HEK293 (cell line): ENCODE measurements at regions not wholly inside any gene's neighbourhood (a gene's known extent, or its start where the extent isn't known, plus 50 kb on each side); places are given as distances from the start of the nearest gene placed in this dataset.

Experiments
- CTCF ChIA-PET: fragments of 350-600 bp; formaldehyde crosslinking; extraction: SDS; loops from one replicate; lab custom pipeline; 2021; ENCODE audit warnings: antibody characterized with exemption; lab: Yijun Ruan, JAX
- POLR2A ChIA-PET: fragments of 300-600 bp; formaldehyde crosslinking; extraction: SDS; loops from one replicate; lab custom pipeline; 2020; ENCODE audit warnings: antibody characterized with exemption, inconsistent platforms; lab: Yijun Ruan, JAX
- H3K27ac ChIP-seq: fragments of 200-500 bp; sonication (Bioruptor generic); 2 replicates; pipeline ENCODE4 v1.5.1; 2014; ENCODE audit warnings: low read depth, low read length, control low read depth, inconsistent platforms; ENCODE audit errors: extremely low read depth
- H3K36me3 ChIP-seq, 2 experiments: fragments of 200-500 bp in 1 of 2; sonication (Bioruptor generic) in 1 of 2; 1 replicate in 1 of 2; 2 replicates in 1 of 2; pipeline ENCODE4 v1.5.1; 2014 to 2017; ENCODE audit warnings: inconsistent platforms in 2 of 2, low read length in 2 of 2; ENCODE audit not compliant: control insufficient read depth in 2 of 2, insufficient read depth in 1 of 2
- H3K4me1 ChIP-seq: fragments of 200-500 bp; sonication (Bioruptor generic); 2 replicates; pipeline ENCODE4 v1.5.1; 2014; ENCODE audit warnings: mild to moderate bottlenecking, low read length, inconsistent platforms; ENCODE audit not compliant: control insufficient read depth, insufficient read depth
- H3K4me3 ChIP-seq: 2 replicates; pipeline ENCODE4 v1.5.1; 2011; ENCODE audit warnings: low read depth, mild to moderate bottlenecking, control low read depth, low read length, moderate library complexity
- H3K9me3 ChIP-seq: fragments of 200-500 bp; sonication (Bioruptor generic); 2 replicates; pipeline ENCODE4 v1.5.1; 2014; ENCODE audit warnings: low read depth, low read length, inconsistent platforms; ENCODE audit not compliant: control insufficient read depth, insufficient read depth
- GLI2 ChIP-seq: fragments of 450-650 bp; formaldehyde crosslinking; IDR thresholded peaks from 2 replicates; pipeline ENCODE4; 2017; ENCODE audit warnings: missing biosample characterization, missing genetic modification characterization, low read depth, borderline replicate concordance
- IKZF3 ChIP-seq: fragments of 450-650 bp; IDR thresholded peaks from 2 replicates; pipeline ENCODE4 v1.5.0; 2018; ENCODE audit warnings: missing biosample characterization, mild to moderate bottlenecking, missing genetic modification characterization, moderate library complexity
- KLF1 ChIP-seq: fragments of 450-650 bp; formaldehyde crosslinking; IDR thresholded peaks from 2 replicates; pipeline ENCODE4 v1.5.1; 2016; ENCODE audit warnings: missing biosample characterization, missing genetic modification characterization
- SCRT2 ChIP-seq: fragments of 450-650 bp; formaldehyde crosslinking; IDR thresholded peaks from 2 replicates; pipeline ENCODE4 v1.5.1; 2016; ENCODE audit warnings: missing biosample characterization, missing genetic modification characterization
- SP3 ChIP-seq: fragments of 450-650 bp; formaldehyde crosslinking; IDR thresholded peaks from 2 replicates; pipeline ENCODE4 v1.5.1; 2016; ENCODE audit warnings: missing biosample characterization, missing genetic modification characterization
- ZIC2 ChIP-seq: fragments of 450-650 bp; formaldehyde crosslinking; IDR thresholded peaks from 2 replicates; pipeline ENCODE4 v1.5.1; 2016; ENCODE audit warnings: missing biosample characterization, missing genetic modification characterization
- ZNF121 ChIP-seq: fragments of 450-650 bp; formaldehyde crosslinking; IDR thresholded peaks from 2 replicates; pipeline ENCODE4 v1.5.1; 2016; ENCODE audit warnings: missing biosample characterization, missing genetic modification characterization
- ZNF157 ChIP-seq: fragments of 450-650 bp; formaldehyde crosslinking; IDR thresholded peaks from 2 replicates; pipeline ENCODE4 v1.5.1; 2016; ENCODE audit warnings: missing biosample characterization, missing genetic modification characterization
- ZNF2 ChIP-seq: fragments of 450-650 bp; formaldehyde crosslinking; IDR thresholded peaks from 2 replicates; pipeline ENCODE4 v1.5.1; 2016; ENCODE audit warnings: missing biosample characterization, missing genetic modification characterization
- ZNF266 ChIP-seq: fragments of 450-650 bp; formaldehyde crosslinking; IDR thresholded peaks from 2 replicates; pipeline ENCODE4 v1.5.1; 2016; ENCODE audit warnings: missing biosample characterization, missing genetic modification characterization, low read depth
- ZNF292 ChIP-seq: fragments of 450-650 bp; formaldehyde crosslinking; IDR thresholded peaks from 2 replicates; pipeline ENCODE4 v1.5.1; 2016; ENCODE audit warnings: low read depth, missing biosample characterization, missing genetic modification characterization, borderline replicate concordance
- ZNF335 ChIP-seq: fragments of 450-650 bp; formaldehyde crosslinking; conservative IDR thresholded peaks from 2 replicates; pipeline ENCODE4 v1.5.1; 2016; ENCODE audit warnings: missing biosample characterization, missing genetic modification characterization
- ZNF600 ChIP-seq: fragments of 450-650 bp; formaldehyde crosslinking; IDR thresholded peaks from 2 replicates; pipeline ENCODE4 v1.5.1; 2016; ENCODE audit warnings: missing biosample characterization, missing genetic modification characterization
- TF ChIP-seq, protein P1 (sequence below): fragments of 450-650 bp; formaldehyde crosslinking; IDR thresholded peaks from 2 replicates; pipeline ENCODE4 v1.5.1; 2016; ENCODE audit warnings: missing biosample characterization, missing genetic modification characterization
- TF ChIP-seq, protein P2 (sequence below): fragments of 450-650 bp; formaldehyde crosslinking; IDR thresholded peaks from 2 replicates; pipeline ENCODE4 v1.5.1; 2016; ENCODE audit warnings: missing biosample characterization, missing genetic modification characterization, borderline replicate concordance
- TF ChIP-seq, protein P3 (sequence below): fragments of 450-650 bp; formaldehyde crosslinking; IDR thresholded peaks from 2 replicates; pipeline ENCODE4 v1.5.1; 2016; ENCODE audit warnings: missing biosample characterization, missing genetic modification characterization

DNA sequence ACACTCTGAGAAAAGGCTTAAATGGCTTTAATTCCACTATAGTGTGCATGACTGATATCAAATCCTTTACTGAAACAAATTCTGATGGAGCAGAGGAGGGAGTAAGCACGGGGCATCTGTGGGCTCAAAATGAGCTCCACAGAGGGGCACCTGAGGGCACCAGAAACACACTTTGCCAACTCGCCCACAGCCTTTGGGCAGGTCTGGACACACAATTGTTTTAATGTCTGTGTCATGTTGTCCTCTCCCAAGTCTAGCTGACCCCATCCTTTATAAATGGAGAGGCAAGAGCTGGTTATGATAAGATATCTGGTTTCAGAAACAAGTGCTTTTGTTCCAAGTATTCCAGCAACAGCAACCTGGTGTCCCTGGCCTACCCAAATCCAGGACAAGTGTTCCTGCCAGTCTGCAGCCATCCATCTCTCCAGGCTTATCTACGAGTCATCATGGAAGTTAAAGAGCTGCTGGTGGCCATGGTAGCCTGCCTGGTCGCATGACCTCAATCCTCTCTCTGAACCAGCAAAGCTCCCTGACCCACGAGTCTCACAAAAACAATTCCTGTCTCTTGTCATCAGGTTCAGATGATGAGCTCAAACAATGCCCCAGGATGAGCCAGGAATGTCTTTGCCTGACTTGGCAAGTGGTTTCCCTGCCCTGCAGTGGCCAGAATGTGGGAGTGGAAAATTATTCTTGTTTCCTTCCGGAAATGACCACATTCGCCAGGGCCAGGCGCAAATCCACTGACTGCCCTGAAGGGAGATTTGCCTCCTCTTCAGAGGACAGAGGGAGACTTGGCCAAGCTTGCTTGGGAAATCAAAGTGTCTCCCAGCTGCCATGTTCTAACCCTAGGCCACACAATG is 64.4 kb upstream of the TPM1 start (continued):
- TF ChIP-seq ZNF600 (tag by site-specific recombination) (no peak), ZNF335 (tag by site-specific recombination) (no peak), ZNF157 (no peak), KLF1 (tag by site-specific recombination) (no peak), ZNF2 (no peak)
- TF ChIP-seq, all 188 proteins: peak for 0

DNA sequence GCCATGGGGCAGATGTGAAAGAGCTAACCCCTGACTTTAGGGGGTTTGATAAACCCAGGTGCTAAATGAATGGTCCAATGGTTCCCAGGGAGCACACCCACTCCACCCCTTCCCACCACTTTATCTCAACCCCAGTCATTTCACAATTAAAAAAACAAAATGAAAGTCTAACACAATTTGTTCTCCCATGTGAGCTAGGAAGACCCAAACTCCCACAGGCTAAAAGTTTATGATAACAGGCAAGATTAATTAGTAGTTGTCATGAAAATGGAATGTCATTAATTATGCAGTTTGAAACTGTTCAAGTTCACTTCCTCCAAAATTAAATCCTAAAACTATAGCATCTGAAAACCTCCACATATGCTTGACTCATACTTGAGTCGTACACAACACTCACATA is 63.3 kb upstream of the TPM1 start:
- CTCF ChIA-PET: no interaction called here
- no peak overlapping the region for H3K4me3 ChIP-seq
- TF ChIP-seq SP3 (tag by site-specific recombination): no peak
- TF ChIP-seq ZIC2 (tag by site-specific recombination): no peak
- no peak for TF ChIP-seq SCRT2
- TF ChIP-seq ZNF266 (tag by site-specific recombination): no peak
- no peak for TF ChIP-seq ZNF292 (tag by site-specific recombination)
- TF ChIP-seq, protein P1, sequence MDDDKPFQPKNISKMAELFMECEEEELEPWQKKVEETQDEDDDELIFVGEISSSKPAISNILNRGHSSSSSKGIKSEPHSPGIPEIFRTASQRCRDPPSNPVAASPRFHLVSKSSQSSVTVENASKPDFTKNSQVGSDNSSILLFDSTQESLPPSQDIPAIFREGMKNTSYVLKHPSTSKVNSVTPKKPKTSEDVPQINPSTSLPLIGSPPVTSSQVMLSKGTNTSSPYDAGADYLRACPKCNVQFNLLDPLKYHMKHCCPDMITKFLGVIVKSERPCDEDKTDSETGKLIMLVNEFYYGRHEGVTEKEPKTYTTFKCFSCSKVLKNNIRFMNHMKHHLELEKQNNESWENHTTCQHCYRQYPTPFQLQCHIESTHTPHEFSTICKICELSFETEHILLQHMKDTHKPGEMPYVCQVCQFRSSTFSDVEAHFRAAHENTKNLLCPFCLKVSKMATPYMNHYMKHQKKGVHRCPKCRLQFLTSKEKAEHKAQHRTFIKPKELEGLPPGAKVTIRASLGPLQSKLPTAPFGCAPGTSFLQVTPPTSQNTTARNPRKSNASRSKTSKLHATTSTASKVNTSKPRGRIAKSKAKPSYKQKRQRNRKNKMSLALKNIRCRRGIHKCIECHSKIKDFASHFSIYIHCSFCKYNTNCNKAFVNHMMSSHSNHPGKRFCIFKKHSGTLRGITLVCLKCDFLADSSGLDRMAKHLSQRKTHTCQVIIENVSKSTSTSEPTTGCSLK (tag by site-specific recombination): no peak
- TF ChIP-seq ZNF121 (tag by site-specific recombination): no peak
- TF ChIP-seq, protein P2, sequence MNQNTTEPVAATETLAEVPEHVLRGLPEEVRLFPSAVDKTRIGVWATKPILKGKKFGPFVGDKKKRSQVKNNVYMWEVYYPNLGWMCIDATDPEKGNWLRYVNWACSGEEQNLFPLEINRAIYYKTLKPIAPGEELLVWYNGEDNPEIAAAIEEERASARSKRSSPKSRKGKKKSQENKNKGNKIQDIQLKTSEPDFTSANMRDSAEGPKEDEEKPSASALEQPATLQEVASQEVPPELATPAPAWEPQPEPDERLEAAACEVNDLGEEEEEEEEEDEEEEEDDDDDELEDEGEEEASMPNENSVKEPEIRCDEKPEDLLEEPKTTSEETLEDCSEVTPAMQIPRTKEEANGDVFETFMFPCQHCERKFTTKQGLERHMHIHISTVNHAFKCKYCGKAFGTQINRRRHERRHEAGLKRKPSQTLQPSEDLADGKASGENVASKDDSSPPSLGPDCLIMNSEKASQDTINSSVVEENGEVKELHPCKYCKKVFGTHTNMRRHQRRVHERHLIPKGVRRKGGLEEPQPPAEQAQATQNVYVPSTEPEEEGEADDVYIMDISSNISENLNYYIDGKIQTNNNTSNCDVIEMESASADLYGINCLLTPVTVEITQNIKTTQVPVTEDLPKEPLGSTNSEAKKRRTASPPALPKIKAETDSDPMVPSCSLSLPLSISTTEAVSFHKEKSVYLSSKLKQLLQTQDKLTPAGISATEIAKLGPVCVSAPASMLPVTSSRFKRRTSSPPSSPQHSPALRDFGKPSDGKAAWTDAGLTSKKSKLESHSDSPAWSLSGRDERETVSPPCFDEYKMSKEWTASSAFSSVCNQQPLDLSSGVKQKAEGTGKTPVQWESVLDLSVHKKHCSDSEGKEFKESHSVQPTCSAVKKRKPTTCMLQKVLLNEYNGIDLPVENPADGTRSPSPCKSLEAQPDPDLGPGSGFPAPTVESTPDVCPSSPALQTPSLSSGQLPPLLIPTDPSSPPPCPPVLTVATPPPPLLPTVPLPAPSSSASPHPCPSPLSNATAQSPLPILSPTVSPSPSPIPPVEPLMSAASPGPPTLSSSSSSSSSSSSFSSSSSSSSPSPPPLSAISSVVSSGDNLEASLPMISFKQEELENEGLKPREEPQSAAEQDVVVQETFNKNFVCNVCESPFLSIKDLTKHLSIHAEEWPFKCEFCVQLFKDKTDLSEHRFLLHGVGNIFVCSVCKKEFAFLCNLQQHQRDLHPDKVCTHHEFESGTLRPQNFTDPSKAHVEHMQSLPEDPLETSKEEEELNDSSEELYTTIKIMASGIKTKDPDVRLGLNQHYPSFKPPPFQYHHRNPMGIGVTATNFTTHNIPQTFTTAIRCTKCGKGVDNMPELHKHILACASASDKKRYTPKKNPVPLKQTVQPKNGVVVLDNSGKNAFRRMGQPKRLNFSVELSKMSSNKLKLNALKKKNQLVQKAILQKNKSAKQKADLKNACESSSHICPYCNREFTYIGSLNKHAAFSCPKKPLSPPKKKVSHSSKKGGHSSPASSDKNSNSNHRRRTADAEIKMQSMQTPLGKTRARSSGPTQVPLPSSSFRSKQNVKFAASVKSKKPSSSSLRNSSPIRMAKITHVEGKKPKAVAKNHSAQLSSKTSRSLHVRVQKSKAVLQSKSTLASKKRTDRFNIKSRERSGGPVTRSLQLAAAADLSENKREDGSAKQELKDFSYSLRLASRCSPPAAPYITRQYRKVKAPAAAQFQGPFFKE (tag by site-specific recombination): no peak
- TF ChIP-seq IKZF3: no peak
- TF ChIP-seq, protein P3, sequence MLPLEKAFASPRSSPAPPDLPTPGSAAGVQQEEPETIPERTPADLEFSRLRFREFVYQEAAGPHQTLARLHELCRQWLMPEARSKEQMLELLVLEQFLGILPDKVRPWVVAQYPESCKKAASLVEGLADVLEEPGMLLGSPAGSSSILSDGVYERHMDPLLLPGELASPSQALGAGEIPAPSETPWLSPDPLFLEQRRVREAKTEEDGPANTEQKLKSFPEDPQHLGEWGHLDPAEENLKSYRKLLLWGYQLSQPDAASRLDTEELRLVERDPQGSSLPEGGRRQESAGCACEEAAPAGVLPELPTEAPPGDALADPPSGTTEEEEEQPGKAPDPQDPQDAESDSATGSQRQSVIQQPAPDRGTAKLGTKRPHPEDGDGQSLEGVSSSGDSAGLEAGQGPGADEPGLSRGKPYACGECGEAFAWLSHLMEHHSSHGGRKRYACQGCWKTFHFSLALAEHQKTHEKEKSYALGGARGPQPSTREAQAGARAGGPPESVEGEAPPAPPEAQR (tag by site-specific recombination): no peak
- no peak for TF ChIP-seq GLI2 (tag by site-specific recombination)
- no peaks in the 10 kb centered on the region for H3K4me1 ChIP-seq
- no peaks in the 10 kb centered on the region for H3K9me3 ChIP-seq
- H3K27ac ChIP-seq: no peak overlapping the region
- H3K36me3 ChIP-seq: no peaks in the 10 kb centered on the region
- POLR2A ChIA-PET: no interaction called here
